ENCODE measurements at regions not wholly inside any gene's neighbourhood (a gene's known extent, or its start where the extent isn't known, plus 50 kb on each side); places are given as distances from the start of the nearest gene placed in this dataset.

GRCh38 chr1:94326329-94326728, 88.9 kb upstream of the ARHGAP29 start:
- H3K4me3 ChIP-seq = no peak overlapping the region
- no peak for DNase-seq (ENCODE audit: low spot score)
- no peak for TF ChIP-seq CTCF (IDR thresholded peaks at IDR 0.05)
- peak overlapping the region; percentile 10 to 71 for H3K27ac ChIP-seq

DNA sequence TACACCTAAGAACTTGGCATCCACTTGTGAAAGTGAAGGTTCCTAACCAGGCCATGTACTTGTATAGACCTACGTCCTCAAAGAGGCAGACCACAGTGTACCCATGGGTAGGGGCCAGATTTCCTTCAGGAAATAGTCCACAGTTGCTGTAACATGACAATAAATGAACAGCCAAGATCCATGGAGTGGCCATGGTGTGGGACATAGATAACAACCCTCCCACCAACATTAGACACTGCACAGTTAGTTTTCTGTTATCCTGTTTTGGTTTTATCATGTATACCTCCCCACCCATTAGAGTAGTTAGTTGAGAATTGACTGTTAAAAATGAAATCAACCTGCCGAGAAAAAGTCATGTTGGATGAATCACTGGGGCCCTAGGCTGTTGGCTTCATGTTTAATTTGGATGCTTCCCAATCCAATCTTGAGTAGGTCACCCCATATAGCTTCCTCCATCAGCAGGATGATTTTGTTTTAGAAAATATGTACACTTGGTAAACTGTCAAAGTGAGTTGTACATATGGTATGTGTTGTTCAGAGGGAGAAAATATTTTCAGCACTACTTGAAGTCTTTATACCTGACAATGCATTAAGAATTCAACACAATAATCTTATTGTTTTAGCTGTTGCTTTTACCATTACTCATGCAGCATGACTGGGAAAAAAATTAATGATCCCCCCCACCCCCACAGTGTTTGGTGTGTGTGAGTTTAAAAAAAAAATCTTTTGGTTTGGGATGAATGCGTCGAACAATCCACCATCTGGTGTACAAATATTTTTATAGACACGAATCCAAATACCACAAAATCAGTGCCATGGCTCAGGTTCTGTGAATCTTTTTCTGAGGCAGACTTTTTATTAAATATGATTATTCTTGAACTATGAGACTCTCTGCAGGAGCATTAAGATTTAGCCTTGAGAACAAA, 88.3 kb upstream of the ARHGAP29 start:
- H3K27ac ChIP-seq = peak overlapping the region; percentile 64 to 71
- no peak for DNase-seq (ENCODE audit: low spot score)
- H3K4me3 ChIP-seq = peak overlapping the region; percentile 3
- TF ChIP-seq CTCF (IDR thresholded peaks at IDR 0.05) = no peak

DNA sequence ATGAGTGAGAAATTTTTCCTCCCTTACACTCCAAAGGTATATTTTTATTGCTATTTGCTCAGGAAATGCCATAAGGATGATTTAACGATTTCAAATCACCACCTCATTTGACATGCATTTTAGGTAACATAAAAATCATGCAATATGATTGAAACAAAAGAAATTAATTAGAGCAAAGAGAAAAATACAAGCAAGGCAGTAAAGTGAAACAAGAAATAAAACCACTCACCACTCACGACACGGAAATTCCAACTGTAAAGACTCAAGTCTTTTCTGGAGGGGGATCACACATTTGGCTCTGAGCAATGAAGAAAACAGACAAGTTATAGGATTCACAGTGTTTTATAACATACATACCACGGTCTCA, 86.8 kb upstream of the ARHGAP29 start:
- DNase-seq (ENCODE audit: low spot score) = no peak
- Histone ChIP-seq H3K27ac (no peak overlapping the region), H3K4me3 (no peak overlapping the region)
- no peak for TF ChIP-seq CTCF (IDR thresholded peaks at IDR 0.05)

DNA sequence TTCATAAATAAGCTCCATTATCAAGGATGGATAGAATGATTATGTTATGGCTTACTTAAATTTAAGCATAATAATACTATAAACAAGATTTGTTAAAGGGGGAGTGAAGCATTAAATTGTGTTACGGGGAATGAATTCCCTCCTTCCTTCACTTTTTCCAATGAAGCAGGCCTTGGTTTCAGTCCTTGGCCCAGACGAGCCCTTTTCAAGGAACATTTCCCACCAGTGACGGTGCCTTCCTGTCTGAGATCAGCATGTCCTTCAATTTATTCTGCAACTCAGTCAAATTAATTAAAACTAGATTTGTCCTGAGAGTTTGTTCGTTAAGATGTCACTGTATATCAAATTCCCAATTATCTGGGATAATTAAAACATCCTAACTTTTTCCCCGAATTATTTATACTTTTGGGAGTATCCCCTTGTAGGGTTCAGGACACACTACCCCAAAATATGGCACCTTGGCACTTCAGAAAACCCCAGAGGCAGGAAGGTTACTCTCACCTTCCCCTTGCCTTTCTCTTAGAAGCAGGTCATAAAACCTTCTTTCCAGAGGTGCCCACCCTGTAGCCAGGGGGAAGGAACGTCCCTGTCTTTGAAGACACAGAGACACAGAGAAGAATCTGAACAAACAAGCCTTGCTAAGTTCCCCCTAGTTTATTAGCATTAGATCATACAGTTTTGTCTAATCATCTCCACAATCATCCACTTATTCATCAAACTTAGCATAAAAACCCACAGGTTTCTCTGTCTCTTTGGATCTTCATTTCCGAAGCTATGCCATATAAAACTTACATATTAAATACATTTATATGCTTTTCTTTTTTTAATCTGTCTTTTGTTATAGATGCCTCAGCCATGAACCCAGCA, 86.2 kb upstream of the ARHGAP29 start:
- Histone ChIP-seq H3K27ac (peak overlapping the region in 1 of 2 donors; percentile 7), H3K4me3 (no peak overlapping the region)
- no peak for TF ChIP-seq CTCF (IDR thresholded peaks at IDR 0.05)
- no peak for DNase-seq (ENCODE audit: low spot score)

GRCh38 chr1:94322696-94323095, 85.3 kb upstream of the ARHGAP29 start:
- DNase-seq (ENCODE audit: low spot score) = no peak
- H3K27ac ChIP-seq = peak overlapping the region in 1 of 2 donors; percentile 7
- no peak for TF ChIP-seq CTCF (IDR thresholded peaks at IDR 0.05)
- H3K4me3 ChIP-seq = no peak overlapping the region

- DNase-seq (ENCODE audit: low spot score) = no peak
- Histone ChIP-seq H3K4me3 (no peak overlapping the region), H3K27ac (no peak overlapping the region)
- no peak for TF ChIP-seq CTCF (IDR thresholded peaks at IDR 0.05)
These were observed 84.3 kb upstream of the ARHGAP29 start for GRCh38 chr1:94321662-94322061.

Measured in coronary artery (tissue), 2 donors.